ENCODE measurements at regions not wholly inside any gene's neighbourhood (a gene's known extent, or its start where the extent isn't known, plus 50 kb on each side); places are given as distances from the start of the nearest gene placed in this dataset.
"Not testable (repeated sequence)": the region's sequence is repeated elsewhere in the genome, so short reads cannot be mapped to it uniquely, and the experiment has no call there.

DNA sequence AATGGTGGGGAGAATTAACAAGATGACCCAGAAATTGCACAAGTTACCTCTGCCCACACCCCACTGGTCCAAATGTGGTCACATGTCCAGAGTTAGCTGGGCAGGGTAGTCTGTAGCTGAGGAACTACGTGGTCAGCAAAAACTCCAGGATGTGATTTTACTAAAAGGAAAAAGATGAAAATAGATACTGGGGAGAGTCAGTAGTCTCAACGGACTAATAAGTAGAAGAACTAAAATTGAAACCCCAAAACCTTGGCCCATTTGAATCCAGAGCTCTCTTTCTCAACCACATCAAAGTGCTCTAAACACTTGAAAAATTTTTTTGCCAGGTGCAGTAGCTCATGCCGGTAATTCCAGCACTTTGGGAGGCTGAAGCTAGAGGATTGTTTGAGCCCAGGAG, 146.3 kb downstream of the SKIDA1 start:
- Histone ChIP-seq H3K27ac (ENCODE audit: low read length) (no peak overlapping the region), H3K27me3 (ENCODE audit: insufficient read depth, low read depth, low read length) (no peaks in the 10 kb centered on the region), H3K9me2 (ENCODE audit: insufficient read depth, low read length) (no peaks in the 10 kb centered on the region), H3K36me3 (ENCODE audit: insufficient read depth, low read length) (no peaks in the 10 kb centered on the region), H3K4me2 (ENCODE audit: low read length) (no peak overlapping the region), H3K9ac (ENCODE audit: low read length) (no peak overlapping the region), H4K20me1 (ENCODE audit: insufficient read depth) (no peaks in the 10 kb centered on the region), H3K4me3 (ENCODE audit: low read length) (no peak overlapping the region), H3K9me3 (ENCODE audit: low read length) (no peaks in the 10 kb centered on the region), H3F3A (ENCODE audit: insufficient read depth, low read length, poor library complexity, severe bottlenecking) (no peaks in the 10 kb centered on the region), H2AFZ (ENCODE audit: low read depth, low read length) (no peak overlapping the region), H3K79me2 (replicated peaks; ENCODE audit: insufficient read depth, low read length) (no peaks in the 10 kb centered on the region)
- TF ChIP-seq POLR2AphosphoS5 (IDR thresholded peaks at IDR 0.05): no peak
- TF ChIP-seq MXI1 (conservative IDR thresholded peaks at IDR 0.05; ENCODE audit: poor library complexity, severe bottlenecking): no peak
- TF ChIP-seq RAD21 (conservative IDR thresholded peaks at IDR 0.05): no peak
- TF ChIP-seq TAF1 (IDR thresholded peaks at IDR 0.05; ENCODE audit: low read depth): no peak
- TF ChIP-seq EP300 (conservative IDR thresholded peaks at IDR 0.05; ENCODE audit: poor library complexity, severe bottlenecking): no peak
- TF ChIP-seq SMC3 (conservative IDR thresholded peaks at IDR 0.05; ENCODE audit: poor library complexity): no peak
- TF ChIP-seq, protein P1, sequence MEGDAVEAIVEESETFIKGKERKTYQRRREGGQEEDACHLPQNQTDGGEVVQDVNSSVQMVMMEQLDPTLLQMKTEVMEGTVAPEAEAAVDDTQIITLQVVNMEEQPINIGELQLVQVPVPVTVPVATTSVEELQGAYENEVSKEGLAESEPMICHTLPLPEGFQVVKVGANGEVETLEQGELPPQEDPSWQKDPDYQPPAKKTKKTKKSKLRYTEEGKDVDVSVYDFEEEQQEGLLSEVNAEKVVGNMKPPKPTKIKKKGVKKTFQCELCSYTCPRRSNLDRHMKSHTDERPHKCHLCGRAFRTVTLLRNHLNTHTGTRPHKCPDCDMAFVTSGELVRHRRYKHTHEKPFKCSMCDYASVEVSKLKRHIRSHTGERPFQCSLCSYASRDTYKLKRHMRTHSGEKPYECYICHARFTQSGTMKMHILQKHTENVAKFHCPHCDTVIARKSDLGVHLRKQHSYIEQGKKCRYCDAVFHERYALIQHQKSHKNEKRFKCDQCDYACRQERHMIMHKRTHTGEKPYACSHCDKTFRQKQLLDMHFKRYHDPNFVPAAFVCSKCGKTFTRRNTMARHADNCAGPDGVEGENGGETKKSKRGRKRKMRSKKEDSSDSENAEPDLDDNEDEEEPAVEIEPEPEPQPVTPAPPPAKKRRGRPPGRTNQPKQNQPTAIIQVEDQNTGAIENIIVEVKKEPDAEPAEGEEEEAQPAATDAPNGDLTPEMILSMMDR (IDR thresholded peaks at IDR 0.05; ENCODE audit: poor library complexity, severe bottlenecking): no peak
- TF ChIP-seq, protein P2, sequence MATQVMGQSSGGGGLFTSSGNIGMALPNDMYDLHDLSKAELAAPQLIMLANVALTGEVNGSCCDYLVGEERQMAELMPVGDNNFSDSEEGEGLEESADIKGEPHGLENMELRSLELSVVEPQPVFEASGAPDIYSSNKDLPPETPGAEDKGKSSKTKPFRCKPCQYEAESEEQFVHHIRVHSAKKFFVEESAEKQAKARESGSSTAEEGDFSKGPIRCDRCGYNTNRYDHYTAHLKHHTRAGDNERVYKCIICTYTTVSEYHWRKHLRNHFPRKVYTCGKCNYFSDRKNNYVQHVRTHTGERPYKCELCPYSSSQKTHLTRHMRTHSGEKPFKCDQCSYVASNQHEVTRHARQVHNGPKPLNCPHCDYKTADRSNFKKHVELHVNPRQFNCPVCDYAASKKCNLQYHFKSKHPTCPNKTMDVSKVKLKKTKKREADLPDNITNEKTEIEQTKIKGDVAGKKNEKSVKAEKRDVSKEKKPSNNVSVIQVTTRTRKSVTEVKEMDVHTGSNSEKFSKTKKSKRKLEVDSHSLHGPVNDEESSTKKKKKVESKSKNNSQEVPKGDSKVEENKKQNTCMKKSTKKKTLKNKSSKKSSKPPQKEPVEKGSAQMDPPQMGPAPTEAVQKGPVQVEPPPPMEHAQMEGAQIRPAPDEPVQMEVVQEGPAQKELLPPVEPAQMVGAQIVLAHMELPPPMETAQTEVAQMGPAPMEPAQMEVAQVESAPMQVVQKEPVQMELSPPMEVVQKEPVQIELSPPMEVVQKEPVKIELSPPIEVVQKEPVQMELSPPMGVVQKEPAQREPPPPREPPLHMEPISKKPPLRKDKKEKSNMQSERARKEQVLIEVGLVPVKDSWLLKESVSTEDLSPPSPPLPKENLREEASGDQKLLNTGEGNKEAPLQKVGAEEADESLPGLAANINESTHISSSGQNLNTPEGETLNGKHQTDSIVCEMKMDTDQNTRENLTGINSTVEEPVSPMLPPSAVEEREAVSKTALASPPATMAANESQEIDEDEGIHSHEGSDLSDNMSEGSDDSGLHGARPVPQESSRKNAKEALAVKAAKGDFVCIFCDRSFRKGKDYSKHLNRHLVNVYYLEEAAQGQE (IDR thresholded peaks at IDR 0.05; ENCODE audit: borderline replicate concordance): no peak

DNA sequence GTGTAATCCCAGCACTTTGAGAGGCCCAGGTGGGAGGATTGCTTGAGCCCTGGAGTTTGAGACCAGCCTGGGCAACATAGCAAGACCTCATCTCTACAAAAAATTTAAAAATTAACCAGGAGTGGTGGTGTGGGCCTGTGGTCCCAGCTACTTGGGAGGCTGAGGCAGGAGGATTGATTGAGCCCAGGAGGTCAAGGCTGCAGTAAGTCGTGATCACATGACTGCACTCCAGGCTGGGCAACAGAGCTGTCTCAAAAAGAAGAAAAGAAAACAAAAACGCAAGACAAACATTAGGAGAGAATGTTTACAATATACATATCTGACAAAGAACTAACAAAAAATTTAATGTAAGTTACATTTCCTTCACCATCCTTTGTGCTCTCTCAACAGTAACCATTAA, 150.2 kb downstream of the SKIDA1 start:
- H3K27me3 ChIP-seq (ENCODE audit: insufficient read depth, low read depth, low read length); H3K36me3 ChIP-seq (ENCODE audit: insufficient read depth, low read length); H3K4me2 ChIP-seq (ENCODE audit: low read length); H3K27ac ChIP-seq (ENCODE audit: low read length); H2AFZ ChIP-seq (ENCODE audit: low read depth, low read length); H3K4me3 ChIP-seq (ENCODE audit: low read length); H3F3A ChIP-seq (ENCODE audit: insufficient read depth, low read length, poor library complexity, severe bottlenecking); H3K9ac ChIP-seq (ENCODE audit: low read length); H3K79me2 ChIP-seq (replicated peaks; ENCODE audit: insufficient read depth, low read length); H4K20me1 ChIP-seq (ENCODE audit: insufficient read depth); H3K9me3 ChIP-seq (ENCODE audit: low read length); H3K9me2 ChIP-seq (ENCODE audit: insufficient read depth, low read length): not testable (repeated sequence)

DNA sequence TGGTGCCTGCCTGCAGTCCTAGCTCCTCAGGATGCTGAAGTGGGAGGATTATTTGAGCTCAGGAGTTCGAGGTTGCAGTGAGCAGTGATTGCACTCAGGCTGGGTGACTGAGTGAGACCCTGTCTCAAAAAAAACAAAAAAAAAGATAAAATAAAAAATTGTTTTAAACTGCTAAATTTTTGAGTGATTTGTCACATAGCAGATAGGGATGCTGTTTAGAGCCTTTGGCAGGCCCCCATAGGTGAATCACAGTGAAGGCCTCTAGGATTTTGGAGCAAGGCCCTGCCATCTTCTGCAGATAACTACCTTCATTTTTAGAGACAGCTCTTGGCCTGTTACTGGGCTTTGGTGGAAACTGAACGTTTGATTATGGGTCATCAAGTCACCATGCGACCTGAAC, 151.6 kb downstream of the SKIDA1 start:
- H3K79me2 ChIP-seq (replicated peaks; ENCODE audit: insufficient read depth, low read length); H3K27me3 ChIP-seq (ENCODE audit: insufficient read depth, low read depth, low read length); H3K36me3 ChIP-seq (ENCODE audit: insufficient read depth, low read length); H3K27ac ChIP-seq (ENCODE audit: low read length); H3F3A ChIP-seq (ENCODE audit: insufficient read depth, low read length, poor library complexity, severe bottlenecking); H3K9me2 ChIP-seq (ENCODE audit: insufficient read depth, low read length); H4K20me1 ChIP-seq (ENCODE audit: insufficient read depth); H3K4me3 ChIP-seq (ENCODE audit: low read length); H2AFZ ChIP-seq (ENCODE audit: low read depth, low read length); H3K9me3 ChIP-seq (ENCODE audit: low read length); H3K4me2 ChIP-seq (ENCODE audit: low read length); H3K9ac ChIP-seq (ENCODE audit: low read length): not testable (repeated sequence)
